Type B pancreatic cell (in vitro differentiated cells): ENCODE measurements at regions not wholly inside any gene's neighbourhood (a gene's known extent, or its start where the extent isn't known, plus 50 kb on each side); places are given as distances from the start of the nearest gene placed in this dataset.

Source experiments
- DNase-seq: peaks from one replicate; pipeline ENCODE4 v3.0.0; 2021; ENCODE audit warnings: mixed read lengths; ENCODE audit not compliant: unreplicated experiment; ENCODE audit errors: extremely low spot score
- H3K27ac Mint-ChIP-seq: 2 replicates; pipeline ENCODE4 v1.8.0; 2021; ENCODE audit warnings: mild to moderate bottlenecking, mixed read lengths
- H3K27me3 Mint-ChIP-seq: 2 replicates; pipeline ENCODE4 v1.8.0; 2021; ENCODE audit warnings: mixed read lengths
- H3K36me3 Mint-ChIP-seq: 2 replicates; pipeline ENCODE4 v1.8.0; 2021; ENCODE audit warnings: mixed read lengths
- H3K4me1 Mint-ChIP-seq: one replicate; pipeline ENCODE4 v1.8.0; 2021; ENCODE audit warnings: mixed read lengths; ENCODE audit not compliant: unreplicated experiment
- H3K4me3 Mint-ChIP-seq: 2 replicates; pipeline ENCODE4 v1.8.0; 2021; ENCODE audit warnings: mild to moderate bottlenecking, mixed read lengths
- H3K9me3 Mint-ChIP-seq: 2 replicates; pipeline ENCODE4 v1.8.0; 2021; ENCODE audit warnings: mixed read lengths
- TF ChIP-seq, protein P1 (sequence below): fragments of 200-600 bp; sonication (generic); conservative IDR thresholded peaks from 2 replicates; pipeline ENCODE4 v1.5.0; 2021; ENCODE audit warnings: antibody characterized with exemption, mild to moderate bottlenecking

DNA sequence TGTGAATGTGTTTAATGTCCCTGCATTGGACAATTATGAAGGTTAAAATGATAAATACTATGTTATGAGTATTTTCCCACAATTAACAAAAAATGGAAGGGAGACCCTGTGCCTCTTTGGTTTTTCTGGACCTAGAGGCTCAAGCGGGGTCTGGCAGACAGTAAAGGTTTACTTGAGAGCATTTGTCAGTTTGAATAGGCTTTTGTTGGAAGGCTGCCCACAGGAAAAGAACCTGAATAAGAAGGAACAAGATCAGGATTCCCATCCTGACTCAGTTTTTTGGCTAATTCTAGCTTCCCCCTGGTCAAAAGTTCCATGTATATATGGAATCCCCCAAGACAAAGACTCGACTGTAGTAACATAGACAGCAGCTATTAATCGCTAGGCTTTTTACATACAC is 150.9 kb upstream of the JUN start:
- no peak overlapping the region for H3K4me3 Mint-ChIP-seq
- H3K9me3 Mint-ChIP-seq: peaks cover 6% of the 10 kb centered on the region
- H3K4me1 Mint-ChIP-seq: peaks cover 26% of the 10 kb centered on the region
- TF ChIP-seq, protein P1, sequence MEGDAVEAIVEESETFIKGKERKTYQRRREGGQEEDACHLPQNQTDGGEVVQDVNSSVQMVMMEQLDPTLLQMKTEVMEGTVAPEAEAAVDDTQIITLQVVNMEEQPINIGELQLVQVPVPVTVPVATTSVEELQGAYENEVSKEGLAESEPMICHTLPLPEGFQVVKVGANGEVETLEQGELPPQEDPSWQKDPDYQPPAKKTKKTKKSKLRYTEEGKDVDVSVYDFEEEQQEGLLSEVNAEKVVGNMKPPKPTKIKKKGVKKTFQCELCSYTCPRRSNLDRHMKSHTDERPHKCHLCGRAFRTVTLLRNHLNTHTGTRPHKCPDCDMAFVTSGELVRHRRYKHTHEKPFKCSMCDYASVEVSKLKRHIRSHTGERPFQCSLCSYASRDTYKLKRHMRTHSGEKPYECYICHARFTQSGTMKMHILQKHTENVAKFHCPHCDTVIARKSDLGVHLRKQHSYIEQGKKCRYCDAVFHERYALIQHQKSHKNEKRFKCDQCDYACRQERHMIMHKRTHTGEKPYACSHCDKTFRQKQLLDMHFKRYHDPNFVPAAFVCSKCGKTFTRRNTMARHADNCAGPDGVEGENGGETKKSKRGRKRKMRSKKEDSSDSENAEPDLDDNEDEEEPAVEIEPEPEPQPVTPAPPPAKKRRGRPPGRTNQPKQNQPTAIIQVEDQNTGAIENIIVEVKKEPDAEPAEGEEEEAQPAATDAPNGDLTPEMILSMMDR: no peak
- no peak overlapping the region for H3K27ac Mint-ChIP-seq
- DNase-seq: no peak
- peaks cover 4% of the 10 kb centered on the region for H3K36me3 Mint-ChIP-seq
- H3K27me3 Mint-ChIP-seq: peaks cover 3% of the 10 kb centered on the region

DNA sequence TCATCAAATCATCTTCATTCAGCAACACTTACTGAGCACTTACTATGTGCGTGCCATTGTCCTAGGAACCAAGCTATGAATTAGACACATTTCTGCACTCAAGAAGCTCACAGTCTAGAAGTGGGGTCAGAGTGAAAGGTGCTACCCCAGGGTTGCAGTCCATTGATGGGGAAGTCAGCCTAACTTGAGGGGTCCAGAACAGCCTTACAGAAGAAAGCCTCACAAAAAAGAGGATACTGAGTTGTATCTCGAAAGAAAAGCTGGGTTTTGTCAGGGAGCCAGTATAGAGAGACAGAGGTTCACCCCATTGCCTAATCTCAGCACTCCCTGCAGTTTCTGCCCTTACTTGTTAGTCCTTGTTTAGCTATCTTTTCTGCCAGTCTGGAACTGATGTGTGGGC is 153.1 kb upstream of the JUN start:
- H3K27me3 Mint-ChIP-seq: peaks cover 3% of the 10 kb centered on the region
- peaks cover 4% of the 10 kb centered on the region for H3K36me3 Mint-ChIP-seq

DNA sequence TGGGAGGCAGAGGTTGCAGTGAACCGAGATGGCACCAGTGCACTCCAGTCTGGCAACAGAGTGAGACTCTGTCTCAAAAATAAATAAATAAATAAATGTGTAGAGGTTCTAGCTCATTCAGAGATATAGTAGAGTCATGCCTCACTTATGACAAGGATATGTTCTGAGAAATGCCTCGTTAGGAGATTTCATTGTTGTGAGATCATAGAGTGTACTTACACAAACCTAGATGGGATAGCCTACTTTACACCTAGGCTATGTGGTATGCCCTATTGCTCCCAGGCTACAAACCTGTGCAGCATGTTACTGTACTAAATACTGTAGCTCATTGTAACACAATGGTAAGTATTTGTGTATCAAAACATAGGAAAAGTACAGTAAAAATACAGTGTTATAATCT is 155.3 kb upstream of the JUN start:
- Mint-ChIP-seq H3K4me3 (no peak overlapping the region), H3K27ac (no peak overlapping the region), H3K9me3 (no peaks in the 10 kb centered on the region), H3K4me1 (peaks cover 15% of the 10 kb centered on the region), H3K27me3 (peaks cover 3% of the 10 kb centered on the region), H3K36me3 (no peaks in the 10 kb centered on the region)
- DNase-seq: no peak
- TF ChIP-seq, protein P1: no peak

More for the DNA sequence above, 153.1 kb upstream of the JUN start:
- no peak overlapping the region for H3K27ac Mint-ChIP-seq
- peaks cover 24% of the 10 kb centered on the region for H3K4me1 Mint-ChIP-seq
- H3K9me3 Mint-ChIP-seq: peaks cover 6% of the 10 kb centered on the region
- H3K4me3 Mint-ChIP-seq: no peak overlapping the region
- no peak for DNase-seq
- TF ChIP-seq, protein P1: no peak

GRCh38 chr1:58939666-58940370 is 156.0 kb upstream of the JUN start:
- no peak for DNase-seq
- Mint-ChIP-seq H3K4me3 (no peak overlapping the region), H3K36me3 (no peaks in the 10 kb centered on the region), H3K9me3 (no peaks in the 10 kb centered on the region), H3K27me3 (peaks cover 3% of the 10 kb centered on the region), H3K4me1 (peaks cover 11% of the 10 kb centered on the region), H3K27ac (no peak overlapping the region)
- TF ChIP-seq, protein P1: no peak

DNA sequence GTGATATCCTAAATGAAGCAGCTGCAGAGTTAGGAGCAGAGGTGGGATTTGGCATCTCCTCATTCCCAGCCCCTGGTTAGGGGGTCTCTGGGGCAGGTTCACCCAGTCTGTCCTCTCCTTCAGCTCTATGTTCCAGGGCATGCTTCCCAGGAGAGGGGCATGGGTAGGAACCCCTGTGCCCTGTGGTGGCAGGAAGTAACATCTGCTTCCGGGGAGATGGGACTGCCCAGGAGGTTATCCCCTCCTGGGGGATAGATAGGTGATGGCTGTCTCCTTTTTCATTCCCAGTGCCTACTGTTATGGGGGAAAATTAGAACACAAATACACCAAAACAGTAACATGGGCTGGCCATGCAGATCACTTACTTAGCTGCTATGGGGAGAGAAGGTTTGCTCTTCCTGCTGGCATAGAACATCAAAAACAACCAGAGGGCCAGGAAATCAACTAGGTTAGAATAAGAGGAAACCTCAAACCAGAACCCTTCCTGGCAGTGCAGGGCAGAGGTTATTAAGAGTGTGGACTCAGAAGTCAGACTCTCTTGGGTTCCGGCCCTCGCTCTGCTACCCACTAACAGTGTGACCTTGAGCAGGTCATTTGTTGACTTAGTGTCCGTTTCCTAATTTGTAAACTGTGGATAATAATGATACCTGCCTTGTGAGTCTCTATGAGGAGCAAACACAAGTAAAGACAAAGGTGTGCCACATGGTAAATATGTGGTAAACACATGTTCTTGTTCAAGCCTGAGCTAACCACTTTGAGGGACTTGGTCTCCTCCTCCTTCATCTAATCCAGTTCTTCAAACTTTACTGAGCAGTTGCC is 157.8 kb upstream of the JUN start:
- peaks cover 3% of the 10 kb centered on the region for H3K27me3 Mint-ChIP-seq
- no peaks in the 10 kb centered on the region for H3K9me3 Mint-ChIP-seq
- DNase-seq: no peak
- H3K36me3 Mint-ChIP-seq: no peaks in the 10 kb centered on the region
- TF ChIP-seq, protein P1: no peak
- peaks cover 11% of the 10 kb centered on the region for H3K4me1 Mint-ChIP-seq
- H3K4me3 Mint-ChIP-seq: no peak overlapping the region
- no peak overlapping the region for H3K27ac Mint-ChIP-seq
